ENCODE measurements at regions not wholly inside any gene's neighbourhood (a gene's known extent, or its start where the extent isn't known, plus 50 kb on each side); places are given as distances from the start of the nearest gene placed in this dataset.

GRCh38 chr12:126185025-126185424 is 1119.8 kb downstream of the AACS start:
- DNase-seq (ENCODE audit: low read depth, low spot score): no peak

GRCh38 chr12:126189856-126190255 is 1124.6 kb downstream of the AACS start:
- DNase-seq (ENCODE audit: low read depth, low spot score): no peak

GRCh38 chr12:126191031-126191891 is 1126.0 kb downstream of the AACS start:
- no peak for DNase-seq (ENCODE audit: low read depth, low spot score)

- no peak for DNase-seq (ENCODE audit: low read depth, low spot score)
Observed at GRCh38 chr12:126191949-126192348, 1126.7 kb downstream of the AACS start.

- no peak for DNase-seq (ENCODE audit: low read depth, low spot score)
Observed at GRCh38 chr12:126193190-126193589, 1128.0 kb downstream of the AACS start.

- DNase-seq (ENCODE audit: low read depth, low spot score): no peak
Observed at GRCh38 chr12:126196263-126196662, 1131.0 kb downstream of the AACS start.

GRCh38 chr12:126198516-126198915 is 1133.3 kb downstream of the AACS start:
- no peak for DNase-seq (ENCODE audit: low read depth, low spot score)

GRCh38 chr12:126198966-126199692 is 1133.9 kb downstream of the AACS start:
- DNase-seq (ENCODE audit: low read depth, low spot score): no peak

- no peak for DNase-seq (ENCODE audit: low read depth, low spot score)
Observed at GRCh38 chr12:126201981-126202537, 1136.8 kb downstream of the AACS start.

- DNase-seq (ENCODE audit: low read depth, low spot score): no peak
Observed at GRCh38 chr12:126204326-126204725, 1139.1 kb downstream of the AACS start.

GRCh38 chr12:126210026-126210425 is 1144.8 kb downstream of the AACS start:
- DNase-seq (ENCODE audit: low read depth, low spot score): no peak

GRCh38 chr12:126210448-126210847 is 1145.2 kb downstream of the AACS start:
- no peak for DNase-seq (ENCODE audit: low read depth, low spot score)

- DNase-seq (ENCODE audit: low read depth, low spot score): no peak
Observed at GRCh38 chr12:126212824-126213223, 1147.6 kb downstream of the AACS start.

GRCh38 chr12:126218697-126219096 is 1153.5 kb downstream of the AACS start:
- no peak for DNase-seq (ENCODE audit: low read depth, low spot score)

- DNase-seq (ENCODE audit: low read depth, low spot score): no peak
Observed at GRCh38 chr12:126219139-126219538, 1153.9 kb downstream of the AACS start.

- DNase-seq (ENCODE audit: low read depth, low spot score): no peak
Observed at GRCh38 chr12:126219654-126220279, 1154.5 kb downstream of the AACS start.

- no peak for DNase-seq (ENCODE audit: low read depth, low spot score)
Observed at GRCh38 chr12:126224032-126224431, 1158.8 kb downstream of the AACS start.

GRCh38 chr12:126228936-126229335 is 1163.7 kb downstream of the AACS start:
- no peak for DNase-seq (ENCODE audit: low read depth, low spot score)

GRCh38 chr12:126232711-126233110 is 1167.5 kb downstream of the AACS start:
- no peak for DNase-seq (ENCODE audit: low read depth, low spot score)

- DNase-seq (ENCODE audit: low read depth, low spot score): no peak
Observed at GRCh38 chr12:126233625-126234024, 1168.4 kb downstream of the AACS start.

GRCh38 chr12:126243814-126244440 is 1178.7 kb downstream of the AACS start:
- no peak for DNase-seq (ENCODE audit: low read depth, low spot score)

- DNase-seq (ENCODE audit: low read depth, low spot score): no peak
Observed at GRCh38 chr12:126247936-126248335, 1182.7 kb downstream of the AACS start.

Measured in brain pericyte (primary cell).